GM10266 (cell line): ENCODE measurements at regions not wholly inside any gene's neighbourhood (a gene's known extent, or its start where the extent isn't known, plus 50 kb on each side); places are given as distances from the start of the nearest gene placed in this dataset.
"Not testable (repeated sequence)": the region's sequence is repeated elsewhere in the genome, so short reads cannot be mapped to it uniquely, and the experiment has no call there.

Source experiments
- DNase-seq: peaks from one replicate; pipeline ENCODE4 v3.0.0; 2012; ENCODE audit errors: extremely low spot score
- CTCF ChIP-seq: IDR thresholded peaks from 2 replicates; pipeline ENCODE4 v1.5.1; 2012; ENCODE audit warnings: mild to moderate bottlenecking, low read depth; ENCODE audit not compliant: control insufficient read depth, insufficient read depth; ENCODE audit errors: missing control alignments

GRCh38 chrX:46173159-46173558 lies 372.1 kb downstream of the ZNF674 start:
- DNase-seq: no peak
- no peak for TF ChIP-seq CTCF

- DNase-seq: not testable (repeated sequence)
Observed at GRCh38 chrX:46171457-46171856, 373.8 kb downstream of the ZNF674 start.

- no peak for TF ChIP-seq CTCF
- DNase-seq: no peak
Observed at GRCh38 chrX:46169808-46170207, 375.4 kb downstream of the ZNF674 start.

- DNase-seq: no peak
- TF ChIP-seq CTCF: no peak
Observed at GRCh38 chrX:46168254-46168653, 377.0 kb downstream of the ZNF674 start.

- TF ChIP-seq CTCF: no peak
- DNase-seq: no peak
Observed at GRCh38 chrX:46165866-46166265, 379.4 kb downstream of the ZNF674 start.

GRCh38 chrX:46165411-46165810 lies 379.8 kb downstream of the ZNF674 start:
- no peak for DNase-seq

GRCh38 chrX:46152756-46153155 lies 392.5 kb downstream of the ZNF674 start:
- no peak for DNase-seq
- no peak for TF ChIP-seq CTCF

More at GRCh38 chrX:46165411-46165810, 379.8 kb downstream of the ZNF674 start:
- no peak for TF ChIP-seq CTCF

- DNase-seq: not testable (repeated sequence)
Observed at GRCh38 chrX:46151332-46151731, 393.9 kb downstream of the ZNF674 start.
